WTC11 (cell line): ENCODE measurements at regions not wholly inside any gene's neighbourhood (a gene's known extent, or its start where the extent isn't known, plus 50 kb on each side); places are given as distances from the start of the nearest gene placed in this dataset.

Experiments used
- ATAC-seq: fragments of 200-7000 bp; cut with Tn5 transposase; 2 replicates; pipeline ENCODE4 v1.10.0; 2021; ENCODE audit warnings: mild to moderate bottlenecking, moderate library complexity
- CTCF ChIA-PET: fragments of 300-600 bp; sonication (Branson Sonifier 250); formaldehyde crosslinking; loops from one replicate; lab custom pipeline; 2021; ENCODE audit warnings: antibody characterized with exemption; lab: Charles Lee
- POLR2A ChIA-PET: fragments of 350-600 bp; sonication (Branson Sonifier 250); formaldehyde crosslinking; loops from one replicate; lab custom pipeline; 2021; ENCODE audit warnings: antibody characterized with exemption; lab: Charles Lee
- DNase-seq: peaks from one replicate; pipeline ENCODE4 v3.0.0; 2021; ENCODE audit warnings: low spot score
- H3K27ac Mint-ChIP-seq: 2 replicates; pipeline ENCODE4 v1.8.0; 2021; ENCODE audit warnings: mixed read lengths
- H3K27me3 Mint-ChIP-seq: 2 replicates; pipeline ENCODE4 v1.8.0; 2021; ENCODE audit warnings: low read depth, mild to moderate bottlenecking, moderate library complexity, mixed read lengths
- H3K36me3 Mint-ChIP-seq: 2 replicates; pipeline ENCODE4 v1.8.0; 2021; ENCODE audit warnings: mixed read lengths
- H3K4me1 Mint-ChIP-seq: 2 replicates; pipeline ENCODE4 v1.8.0; 2022; ENCODE audit warnings: mixed read lengths
- H3K4me3 Mint-ChIP-seq: 2 replicates; pipeline ENCODE4 v1.8.0; 2021; ENCODE audit warnings: mild to moderate bottlenecking, moderate library complexity, mixed read lengths
- H3K9me3 Mint-ChIP-seq: 2 replicates; pipeline ENCODE4 v1.8.0; 2021; ENCODE audit warnings: mixed read lengths
- CREB1 ChIP-seq: sonication (generic); formaldehyde crosslinking; IDR thresholded peaks from 2 replicates; pipeline ENCODE4 v1.8.0; 2023; ENCODE audit warnings: mild to moderate bottlenecking, missing genetic modification reagents
- JAZF1 ChIP-seq: fragments of 250-450 bp; sonication (Bioruptor Pico); IDR thresholded peaks from 2 replicates; pipeline ENCODE4 v1.9.0; 2021; ENCODE audit warnings: moderate library complexity, mild to moderate bottlenecking, inconsistent platforms
- KAT7 ChIP-seq: sonication (generic); formaldehyde crosslinking; IDR thresholded peaks from 2 replicates; pipeline ENCODE4 v1.8.1; 2023; ENCODE audit warnings: missing genetic modification reagents, mild to moderate bottlenecking, borderline replicate concordance
- NFYB ChIP-seq: sonication (generic); formaldehyde crosslinking; conservative IDR thresholded peaks from 2 replicates; pipeline ENCODE4 v1.8.0; 2022; ENCODE audit warnings: low read depth, missing genetic modification reagents
- SMAD3 ChIP-seq: sonication (generic); formaldehyde crosslinking; IDR thresholded peaks from 2 replicates; pipeline ENCODE4 v1.8.0; 2022; ENCODE audit warnings: missing genetic modification reagents, mild to moderate bottlenecking, borderline replicate concordance
- TCF7 ChIP-seq: sonication (generic); formaldehyde crosslinking; IDR thresholded peaks from 2 replicates; pipeline ENCODE4 v1.8.0; 2022; ENCODE audit warnings: mild to moderate bottlenecking, low read depth, missing genetic modification reagents, moderate library complexity
- TP53 ChIP-seq: sonication (generic); formaldehyde crosslinking; IDR thresholded peaks from 2 replicates; pipeline ENCODE4 v1.8.1; 2023; ENCODE audit warnings: mild to moderate bottlenecking, missing genetic modification reagents
- ZNF121 ChIP-seq: sonication (generic); formaldehyde crosslinking; IDR thresholded peaks from 2 replicates; pipeline ENCODE4 v1.8.0; 2023; ENCODE audit warnings: missing genetic modification reagents
- ZNF219 ChIP-seq: sonication (generic); formaldehyde crosslinking; IDR thresholded peaks from 2 replicates; pipeline ENCODE4 v1.8.0; 2023; ENCODE audit warnings: missing genetic modification reagents, mild to moderate bottlenecking, borderline replicate concordance
- ZNF317 ChIP-seq: sonication (generic); formaldehyde crosslinking; IDR thresholded peaks from 2 replicates; pipeline ENCODE4 v1.8.1; 2023; ENCODE audit warnings: low read depth, mild to moderate bottlenecking, moderate library complexity, missing genetic modification reagents, borderline replicate concordance
- TF ChIP-seq, protein P1 (sequence below): sonication (generic); formaldehyde crosslinking; IDR thresholded peaks from 2 replicates; pipeline ENCODE4 v1.8.1; 2022; ENCODE audit warnings: low read depth, missing genetic modification reagents, borderline replicate concordance
- TF ChIP-seq, protein P2 (sequence below): sonication (generic); formaldehyde crosslinking; IDR thresholded peaks from 2 replicates; pipeline ENCODE4 v1.8.0; 2022; ENCODE audit warnings: mild to moderate bottlenecking, missing genetic modification reagents
- TF ChIP-seq, protein P3 (sequence below): sonication (generic); formaldehyde crosslinking; conservative IDR thresholded peaks from 2 replicates; pipeline ENCODE4 v1.8.1; 2022; ENCODE audit warnings: mild to moderate bottlenecking, missing genetic modification reagents
- TF ChIP-seq, protein P4 (sequence below): sonication (generic); formaldehyde crosslinking; IDR thresholded peaks from 2 replicates; pipeline ENCODE4 v1.8.0; 2022; ENCODE audit warnings: mild to moderate bottlenecking, missing genetic modification reagents
- TF ChIP-seq, protein P5 (sequence below): fragments of 200-600 bp; IDR thresholded peaks from 2 replicates; pipeline ENCODE4 v1.8.0; 2022; ENCODE audit warnings: antibody characterized with exemption
- TF ChIP-seq, protein P6 (sequence below): fragments of 250-450 bp; sonication (Bioruptor Pico); IDR thresholded peaks from 2 replicates; pipeline ENCODE4 v1.9.0; 2021; ENCODE audit warnings: mild to moderate bottlenecking
- TF ChIP-seq, protein P7 (sequence below): sonication (generic); formaldehyde crosslinking; IDR thresholded peaks from 2 replicates; pipeline ENCODE4 v1.8.1; 2023; ENCODE audit warnings: mild to moderate bottlenecking, moderate library complexity, missing genetic modification reagents
- TF ChIP-seq, protein P8 (sequence below): fragments of 250-450 bp; sonication (Bioruptor Pico); IDR thresholded peaks from 2 replicates; pipeline ENCODE4 v1.9.0; 2021; ENCODE audit warnings: moderate library complexity, mild to moderate bottlenecking, inconsistent platforms, borderline replicate concordance

DNA sequence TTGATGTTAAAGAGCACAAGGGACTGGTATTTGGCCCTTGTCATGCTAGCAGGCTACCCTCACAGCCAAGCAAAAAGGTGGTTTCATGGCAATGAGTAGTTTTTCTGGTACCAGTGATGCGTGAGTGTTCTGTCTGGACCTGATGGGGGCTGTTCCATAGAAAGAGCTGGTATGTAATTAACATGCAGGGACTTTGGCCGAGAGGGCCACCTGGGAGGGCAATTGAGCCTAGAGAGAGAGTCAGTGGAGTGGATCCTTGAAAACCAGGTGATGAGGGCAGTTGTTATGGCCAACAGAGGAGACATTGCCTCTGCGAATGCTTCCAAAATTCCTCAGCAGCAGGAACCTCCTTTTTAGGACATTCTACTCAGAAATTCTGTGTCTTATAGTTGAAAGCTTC, 383.3 kb downstream of the PSAT1 start (continued):
- no peak for TF ChIP-seq ZNF121 (CRISPR knock-in tag)
- TF ChIP-seq, protein P1, sequence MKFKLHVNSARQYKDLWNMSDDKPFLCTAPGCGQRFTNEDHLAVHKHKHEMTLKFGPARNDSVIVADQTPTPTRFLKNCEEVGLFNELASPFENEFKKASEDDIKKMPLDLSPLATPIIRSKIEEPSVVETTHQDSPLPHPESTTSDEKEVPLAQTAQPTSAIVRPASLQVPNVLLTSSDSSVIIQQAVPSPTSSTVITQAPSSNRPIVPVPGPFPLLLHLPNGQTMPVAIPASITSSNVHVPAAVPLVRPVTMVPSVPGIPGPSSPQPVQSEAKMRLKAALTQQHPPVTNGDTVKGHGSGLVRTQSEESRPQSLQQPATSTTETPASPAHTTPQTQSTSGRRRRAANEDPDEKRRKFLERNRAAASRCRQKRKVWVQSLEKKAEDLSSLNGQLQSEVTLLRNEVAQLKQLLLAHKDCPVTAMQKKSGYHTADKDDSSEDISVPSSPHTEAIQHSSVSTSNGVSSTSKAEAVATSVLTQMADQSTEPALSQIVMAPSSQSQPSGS (CRISPR knock-in tag), result no peak
- TF ChIP-seq, all 79 proteins: peak for 0

DNA sequence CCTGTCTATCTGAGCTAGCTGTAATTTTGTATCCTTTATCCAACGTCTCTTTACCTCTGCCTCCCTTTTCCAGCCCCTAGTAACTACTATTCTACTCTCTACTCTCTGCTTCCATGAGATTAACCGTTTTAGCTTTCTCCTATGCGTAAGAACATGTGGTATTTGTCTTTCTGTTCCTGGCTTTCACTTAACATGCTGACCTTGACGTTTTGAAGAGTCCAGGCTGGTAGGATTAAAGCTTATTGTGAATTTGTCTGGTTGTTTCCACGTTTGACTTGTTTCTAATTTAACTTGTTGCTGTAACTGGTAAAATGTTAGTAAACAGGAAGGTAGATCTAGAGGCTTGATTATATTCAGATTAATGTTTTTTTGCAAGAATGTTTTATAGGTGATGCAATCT, 385.3 kb downstream of the PSAT1 start:
- H3K27ac Mint-ChIP-seq, result no peak overlapping the region; the same call in 1 of the 2 replicates
- CTCF ChIA-PET, result no interaction called here
- no peak for TF ChIP-seq NFYB
- no peak for TF ChIP-seq ZNF317 (CRISPR knock-in tag)
- TF ChIP-seq, all 79 proteins: peak for 0
- Mint-ChIP-seq H3K9me3 (0 out of 2 replicates have a peak, but pooled peaks cover 3% of the 10 kb centered on the region), H3K36me3 (no peaks in the 10 kb centered on the region), H3K4me1 (peaks cover 10% of the 10 kb centered on the region), H3K27me3 (no peaks in the 10 kb centered on the region), H3K4me3 (no peak overlapping the region)
- no peak for ATAC-seq
- DNase-seq, result no peak
- POLR2A ChIA-PET, result no interaction called here

DNA sequence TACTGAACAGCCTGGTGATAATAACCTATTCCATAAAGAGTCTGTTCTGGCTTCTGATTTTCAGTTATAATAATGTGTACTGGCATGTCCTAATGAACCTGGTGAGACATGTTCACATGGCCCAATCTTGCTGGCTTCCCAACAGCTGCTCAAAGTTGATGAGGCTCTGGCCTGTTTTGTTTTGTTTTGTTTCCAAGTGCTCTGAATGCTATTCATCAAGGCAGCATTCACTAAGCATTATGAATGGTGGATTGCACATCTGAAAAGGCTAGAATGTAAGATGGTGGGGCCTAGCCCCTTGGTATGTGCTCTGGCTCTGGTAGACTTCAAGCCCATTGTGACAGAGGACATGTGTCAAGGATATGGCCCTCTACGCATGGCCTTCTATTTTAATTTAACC, 388.5 kb downstream of the PSAT1 start:
- DNase-seq (no peak), ATAC-seq (no peak)
- POLR2A ChIA-PET, result interaction anchor here (0.6 kb wide), 1 partner anchor 238 kb away, joined by 6 read pairs; no protein-coding TSS in a partner anchor

More for the DNA sequence above, 388.5 kb downstream of the PSAT1 start:
- no peaks in the 10 kb centered on the region for H3K36me3 Mint-ChIP-seq
- H3K4me3 Mint-ChIP-seq, result no peak overlapping the region
- H3K4me1 Mint-ChIP-seq, result no peaks in the 10 kb centered on the region; the same call in 1 of the 2 replicates
- CTCF ChIA-PET, result interaction anchor here (1.5 kb wide), 1 partner anchor 19 kb away, joined by 5 read pairs; no protein-coding TSS in a partner anchor
- TF ChIP-seq CREB1 (CRISPR knock-in tag), result no peak
- TF ChIP-seq, protein P2, sequence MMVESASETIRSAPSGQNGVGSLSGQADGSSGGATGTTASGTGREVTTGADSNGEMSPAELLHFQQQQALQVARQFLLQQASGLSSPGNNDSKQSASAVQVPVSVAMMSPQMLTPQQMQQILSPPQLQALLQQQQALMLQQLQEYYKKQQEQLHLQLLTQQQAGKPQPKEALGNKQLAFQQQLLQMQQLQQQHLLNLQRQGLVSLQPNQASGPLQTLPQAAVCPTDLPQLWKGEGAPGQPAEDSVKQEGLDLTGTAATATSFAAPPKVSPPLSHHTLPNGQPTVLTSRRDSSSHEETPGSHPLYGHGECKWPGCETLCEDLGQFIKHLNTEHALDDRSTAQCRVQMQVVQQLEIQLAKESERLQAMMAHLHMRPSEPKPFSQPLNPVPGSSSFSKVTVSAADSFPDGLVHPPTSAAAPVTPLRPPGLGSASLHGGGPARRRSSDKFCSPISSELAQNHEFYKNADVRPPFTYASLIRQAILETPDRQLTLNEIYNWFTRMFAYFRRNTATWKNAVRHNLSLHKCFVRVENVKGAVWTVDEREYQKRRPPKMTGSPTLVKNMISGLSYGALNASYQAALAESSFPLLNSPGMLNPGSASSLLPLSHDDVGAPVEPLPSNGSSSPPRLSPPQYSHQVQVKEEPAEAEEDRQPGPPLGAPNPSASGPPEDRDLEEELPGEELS (CRISPR knock-in tag), result no peak
- no peak for TF ChIP-seq KAT7
- TF ChIP-seq TP53 (CRISPR knock-in tag), result no peak
- TF ChIP-seq, protein P1 (CRISPR knock-in tag), result no peak
- TF ChIP-seq, protein P3, sequence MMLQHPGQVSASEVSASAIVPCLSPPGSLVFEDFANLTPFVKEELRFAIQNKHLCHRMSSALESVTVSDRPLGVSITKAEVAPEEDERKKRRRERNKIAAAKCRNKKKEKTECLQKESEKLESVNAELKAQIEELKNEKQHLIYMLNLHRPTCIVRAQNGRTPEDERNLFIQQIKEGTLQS (CRISPR knock-in tag), result no peak
- TF ChIP-seq, protein P4, sequence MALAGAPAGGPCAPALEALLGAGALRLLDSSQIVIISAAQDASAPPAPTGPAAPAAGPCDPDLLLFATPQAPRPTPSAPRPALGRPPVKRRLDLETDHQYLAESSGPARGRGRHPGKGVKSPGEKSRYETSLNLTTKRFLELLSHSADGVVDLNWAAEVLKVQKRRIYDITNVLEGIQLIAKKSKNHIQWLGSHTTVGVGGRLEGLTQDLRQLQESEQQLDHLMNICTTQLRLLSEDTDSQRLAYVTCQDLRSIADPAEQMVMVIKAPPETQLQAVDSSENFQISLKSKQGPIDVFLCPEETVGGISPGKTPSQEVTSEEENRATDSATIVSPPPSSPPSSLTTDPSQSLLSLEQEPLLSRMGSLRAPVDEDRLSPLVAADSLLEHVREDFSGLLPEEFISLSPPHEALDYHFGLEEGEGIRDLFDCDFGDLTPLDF (CRISPR knock-in tag), result no peak
- TF ChIP-seq SMAD3 (CRISPR knock-in tag), result no peak
- TF ChIP-seq, protein P5, sequence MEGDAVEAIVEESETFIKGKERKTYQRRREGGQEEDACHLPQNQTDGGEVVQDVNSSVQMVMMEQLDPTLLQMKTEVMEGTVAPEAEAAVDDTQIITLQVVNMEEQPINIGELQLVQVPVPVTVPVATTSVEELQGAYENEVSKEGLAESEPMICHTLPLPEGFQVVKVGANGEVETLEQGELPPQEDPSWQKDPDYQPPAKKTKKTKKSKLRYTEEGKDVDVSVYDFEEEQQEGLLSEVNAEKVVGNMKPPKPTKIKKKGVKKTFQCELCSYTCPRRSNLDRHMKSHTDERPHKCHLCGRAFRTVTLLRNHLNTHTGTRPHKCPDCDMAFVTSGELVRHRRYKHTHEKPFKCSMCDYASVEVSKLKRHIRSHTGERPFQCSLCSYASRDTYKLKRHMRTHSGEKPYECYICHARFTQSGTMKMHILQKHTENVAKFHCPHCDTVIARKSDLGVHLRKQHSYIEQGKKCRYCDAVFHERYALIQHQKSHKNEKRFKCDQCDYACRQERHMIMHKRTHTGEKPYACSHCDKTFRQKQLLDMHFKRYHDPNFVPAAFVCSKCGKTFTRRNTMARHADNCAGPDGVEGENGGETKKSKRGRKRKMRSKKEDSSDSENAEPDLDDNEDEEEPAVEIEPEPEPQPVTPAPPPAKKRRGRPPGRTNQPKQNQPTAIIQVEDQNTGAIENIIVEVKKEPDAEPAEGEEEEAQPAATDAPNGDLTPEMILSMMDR, result no peak
- TF ChIP-seq, protein P6, sequence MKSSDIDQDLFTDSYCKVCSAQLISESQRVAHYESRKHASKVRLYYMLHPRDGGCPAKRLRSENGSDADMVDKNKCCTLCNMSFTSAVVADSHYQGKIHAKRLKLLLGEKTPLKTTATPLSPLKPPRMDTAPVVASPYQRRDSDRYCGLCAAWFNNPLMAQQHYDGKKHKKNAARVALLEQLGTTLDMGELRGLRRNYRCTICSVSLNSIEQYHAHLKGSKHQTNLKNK (CRISPR knock-in tag), result no peak
- no peak for TF ChIP-seq TCF7 (CRISPR knock-in tag)
- TF ChIP-seq, protein P7, sequence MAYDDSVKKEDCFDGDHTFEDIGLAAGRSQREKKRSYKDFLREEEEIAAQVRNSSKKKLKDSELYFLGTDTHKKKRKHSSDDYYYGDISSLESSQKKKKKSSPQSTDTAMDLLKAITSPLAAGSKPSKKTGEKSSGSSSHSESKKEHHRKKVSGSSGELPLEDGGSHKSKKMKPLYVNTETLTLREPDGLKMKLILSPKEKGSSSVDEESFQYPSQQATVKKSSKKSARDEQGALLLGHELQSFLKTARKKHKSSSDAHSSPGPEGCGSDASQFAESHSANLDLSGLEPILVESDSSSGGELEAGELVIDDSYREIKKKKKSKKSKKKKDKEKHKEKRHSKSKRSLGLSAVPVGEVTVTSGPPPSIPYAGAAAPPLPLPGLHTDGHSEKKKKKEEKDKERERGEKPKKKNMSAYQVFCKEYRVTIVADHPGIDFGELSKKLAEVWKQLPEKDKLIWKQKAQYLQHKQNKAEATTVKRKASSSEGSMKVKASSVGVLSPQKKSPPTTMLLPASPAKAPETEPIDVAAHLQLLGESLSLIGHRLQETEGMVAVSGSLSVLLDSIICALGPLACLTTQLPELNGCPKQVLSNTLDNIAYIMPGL, result no peak
- no peak for TF ChIP-seq JAZF1 (CRISPR knock-in tag)
- no peak for TF ChIP-seq ZNF219 (CRISPR knock-in tag)
- TF ChIP-seq, protein P8, sequence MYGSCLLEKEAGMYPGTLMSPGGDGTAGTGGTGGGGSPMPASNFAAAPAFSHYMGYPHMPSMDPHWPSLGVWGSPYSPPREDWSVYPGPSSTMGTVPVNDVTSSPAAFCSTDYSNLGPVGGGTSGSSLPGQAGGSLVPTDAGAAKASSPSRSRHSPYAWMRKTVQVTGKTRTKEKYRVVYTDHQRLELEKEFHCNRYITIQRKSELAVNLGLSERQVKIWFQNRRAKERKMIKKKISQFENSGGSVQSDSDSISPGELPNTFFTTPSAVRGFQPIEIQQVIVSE (CRISPR knock-in tag), result no peak
- H3K27me3 Mint-ChIP-seq, result no peaks in the 10 kb centered on the region; the same call in 1 of the 2 replicates
- no peak overlapping the region for H3K27ac Mint-ChIP-seq
- 0 out of 2 replicates have a peak, but pooled peaks cover 3% of the 10 kb centered on the region for H3K9me3 Mint-ChIP-seq
